ENCODE measurements at regions not wholly inside any gene's neighbourhood (a gene's known extent, or its start where the extent isn't known, plus 50 kb on each side); places are given as distances from the start of the nearest gene placed in this dataset.

DNA sequence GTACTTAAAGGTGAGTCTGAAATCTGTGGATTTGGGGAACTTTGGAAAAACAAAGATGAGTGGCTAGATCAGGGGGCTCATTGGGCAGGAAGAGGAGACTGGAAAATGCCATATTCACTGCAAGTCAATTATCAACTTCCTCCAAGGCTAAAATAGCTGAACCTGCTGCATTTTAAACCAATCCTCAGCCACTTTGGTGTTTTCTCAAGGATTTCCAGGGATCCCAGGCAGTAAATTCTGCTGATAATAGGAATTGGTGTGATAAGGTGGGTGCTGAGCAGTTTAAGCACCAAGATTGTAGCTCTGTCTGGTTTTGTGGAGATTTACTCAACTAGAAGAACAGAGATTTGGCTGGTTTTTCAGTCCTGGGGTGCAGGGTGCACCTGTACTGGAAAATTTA lies 153.9 kb upstream of the CAMK1G start:
- Histone ChIP-seq H3K27me3 (ENCODE audit: insufficient read depth) (no peaks in the 10 kb centered on the region), H3K9me2 (ENCODE audit: insufficient read depth) (peaks cover 15% of the 10 kb centered on the region; the same call in 1 of the 2 replicates), H4K20me1 (replicated peaks; ENCODE audit: insufficient read depth) (no peaks in the 10 kb centered on the region), H3F3A (replicated peaks; ENCODE audit: low read depth) (peaks cover 6% of the 10 kb centered on the region; the same call in 1 of the 2 replicates), H2AFZ (no peak overlapping the region), H3K4me3 (peak overlapping the region; percentile 44), H3K79me2 (replicated peaks; ENCODE audit: insufficient read depth) (peaks cover 16% of the 10 kb centered on the region), H3K36me3 (ENCODE audit: insufficient read depth) (no peaks in the 10 kb centered on the region), H3K4me1 (ENCODE audit: insufficient read depth) (peaks cover 63% of the 10 kb centered on the region), H3K27ac (ENCODE audit: low read depth) (no peak overlapping the region), H3K4me2 (peak overlapping the region; percentile 58)
- DNase-seq (ENCODE audit: low spot score) (no peak), ATAC-seq (no peak)
- no peaks in the 10 kb centered on the region for H3K9me3 Mint-ChIP-seq
- no peak for TF ChIP-seq POLR2AphosphoS5 (IDR thresholded peaks at IDR 0.05; ENCODE audit: low read depth)
- TF ChIP-seq ZNF114 (CRISPR knock-in tag; IDR thresholded peaks at IDR 0.05): no peak
- no peak for TF ChIP-seq JUNB (IDR thresholded peaks at IDR 0.05; ENCODE audit: unreplicated experiment)
- TF ChIP-seq, protein P1, sequence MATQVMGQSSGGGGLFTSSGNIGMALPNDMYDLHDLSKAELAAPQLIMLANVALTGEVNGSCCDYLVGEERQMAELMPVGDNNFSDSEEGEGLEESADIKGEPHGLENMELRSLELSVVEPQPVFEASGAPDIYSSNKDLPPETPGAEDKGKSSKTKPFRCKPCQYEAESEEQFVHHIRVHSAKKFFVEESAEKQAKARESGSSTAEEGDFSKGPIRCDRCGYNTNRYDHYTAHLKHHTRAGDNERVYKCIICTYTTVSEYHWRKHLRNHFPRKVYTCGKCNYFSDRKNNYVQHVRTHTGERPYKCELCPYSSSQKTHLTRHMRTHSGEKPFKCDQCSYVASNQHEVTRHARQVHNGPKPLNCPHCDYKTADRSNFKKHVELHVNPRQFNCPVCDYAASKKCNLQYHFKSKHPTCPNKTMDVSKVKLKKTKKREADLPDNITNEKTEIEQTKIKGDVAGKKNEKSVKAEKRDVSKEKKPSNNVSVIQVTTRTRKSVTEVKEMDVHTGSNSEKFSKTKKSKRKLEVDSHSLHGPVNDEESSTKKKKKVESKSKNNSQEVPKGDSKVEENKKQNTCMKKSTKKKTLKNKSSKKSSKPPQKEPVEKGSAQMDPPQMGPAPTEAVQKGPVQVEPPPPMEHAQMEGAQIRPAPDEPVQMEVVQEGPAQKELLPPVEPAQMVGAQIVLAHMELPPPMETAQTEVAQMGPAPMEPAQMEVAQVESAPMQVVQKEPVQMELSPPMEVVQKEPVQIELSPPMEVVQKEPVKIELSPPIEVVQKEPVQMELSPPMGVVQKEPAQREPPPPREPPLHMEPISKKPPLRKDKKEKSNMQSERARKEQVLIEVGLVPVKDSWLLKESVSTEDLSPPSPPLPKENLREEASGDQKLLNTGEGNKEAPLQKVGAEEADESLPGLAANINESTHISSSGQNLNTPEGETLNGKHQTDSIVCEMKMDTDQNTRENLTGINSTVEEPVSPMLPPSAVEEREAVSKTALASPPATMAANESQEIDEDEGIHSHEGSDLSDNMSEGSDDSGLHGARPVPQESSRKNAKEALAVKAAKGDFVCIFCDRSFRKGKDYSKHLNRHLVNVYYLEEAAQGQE (IDR thresholded peaks at IDR 0.05; ENCODE audit: unreplicated experiment): no peak
- TF ChIP-seq, protein P2, sequence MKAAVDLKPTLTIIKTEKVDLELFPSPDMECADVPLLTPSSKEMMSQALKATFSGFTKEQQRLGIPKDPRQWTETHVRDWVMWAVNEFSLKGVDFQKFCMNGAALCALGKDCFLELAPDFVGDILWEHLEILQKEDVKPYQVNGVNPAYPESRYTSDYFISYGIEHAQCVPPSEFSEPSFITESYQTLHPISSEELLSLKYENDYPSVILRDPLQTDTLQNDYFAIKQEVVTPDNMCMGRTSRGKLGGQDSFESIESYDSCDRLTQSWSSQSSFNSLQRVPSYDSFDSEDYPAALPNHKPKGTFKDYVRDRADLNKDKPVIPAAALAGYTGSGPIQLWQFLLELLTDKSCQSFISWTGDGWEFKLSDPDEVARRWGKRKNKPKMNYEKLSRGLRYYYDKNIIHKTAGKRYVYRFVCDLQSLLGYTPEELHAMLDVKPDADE (IDR thresholded peaks at IDR 0.05): no peak
- TF ChIP-seq CREB1 (CRISPR knock-in tag; IDR thresholded peaks at IDR 0.05; ENCODE audit: low read depth): no peak
- no peak for TF ChIP-seq EZH2phosphoT487 (IDR thresholded peaks at IDR 0.05; ENCODE audit: unreplicated experiment)
- peaks cover 84% of the 10 kb centered on the region for H3K4me1 Mint-ChIP-seq
- H3K4me3 Mint-ChIP-seq: peak overlapping the region; percentile 55
- peaks cover 26% of the 10 kb centered on the region for H3K36me3 Mint-ChIP-seq (ENCODE audit: low read depth)
- H3K27me3 Mint-ChIP-seq (ENCODE audit: insufficient read depth, low read depth, poor library complexity): peaks cover 28% of the 10 kb centered on the region
- H3K27ac Mint-ChIP-seq: peak overlapping the region; percentile 38; the same call in 1 of the 2 replicates

DNA sequence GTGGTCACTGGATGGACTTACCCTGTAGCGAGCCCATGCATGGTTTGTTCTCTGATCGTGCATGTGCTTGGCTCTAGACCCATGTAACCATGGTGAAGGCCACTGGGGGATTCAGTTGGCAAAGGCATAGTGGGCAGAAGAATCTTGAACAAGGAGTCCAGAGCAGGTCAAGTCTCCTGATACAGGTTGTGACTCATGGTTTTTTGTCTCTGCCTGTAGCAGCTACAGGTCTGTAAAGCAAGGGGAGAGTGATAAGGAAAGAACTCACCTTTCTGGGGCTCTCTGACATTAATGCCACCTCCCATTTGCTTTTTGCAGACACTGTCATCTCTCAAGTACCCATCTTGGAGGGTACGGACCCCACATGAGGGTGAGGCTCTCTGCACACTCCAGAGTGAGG lies 153.4 kb upstream of the CAMK1G start:
- peak overlapping the region; percentile 55 for H3K4me3 Mint-ChIP-seq
- peak overlapping the region; percentile 38; the same call in 1 of the 2 replicates for H3K27ac Mint-ChIP-seq
- no peaks in the 10 kb centered on the region for H4K20me1 ChIP-seq (replicated peaks; ENCODE audit: insufficient read depth)
- peaks cover 67% of the 10 kb centered on the region for H3K4me1 ChIP-seq (ENCODE audit: insufficient read depth)
- no peaks in the 10 kb centered on the region for H3K27me3 ChIP-seq (ENCODE audit: insufficient read depth)
- peaks cover 89% of the 10 kb centered on the region for H3K4me1 Mint-ChIP-seq
- H3F3A ChIP-seq (replicated peaks; ENCODE audit: low read depth): peaks cover 6% of the 10 kb centered on the region; the same call in 1 of the 2 replicates
- peaks cover 15% of the 10 kb centered on the region; the same call in 1 of the 2 replicates for H3K9me2 ChIP-seq (ENCODE audit: insufficient read depth)
- TF ChIP-seq, protein P3, sequence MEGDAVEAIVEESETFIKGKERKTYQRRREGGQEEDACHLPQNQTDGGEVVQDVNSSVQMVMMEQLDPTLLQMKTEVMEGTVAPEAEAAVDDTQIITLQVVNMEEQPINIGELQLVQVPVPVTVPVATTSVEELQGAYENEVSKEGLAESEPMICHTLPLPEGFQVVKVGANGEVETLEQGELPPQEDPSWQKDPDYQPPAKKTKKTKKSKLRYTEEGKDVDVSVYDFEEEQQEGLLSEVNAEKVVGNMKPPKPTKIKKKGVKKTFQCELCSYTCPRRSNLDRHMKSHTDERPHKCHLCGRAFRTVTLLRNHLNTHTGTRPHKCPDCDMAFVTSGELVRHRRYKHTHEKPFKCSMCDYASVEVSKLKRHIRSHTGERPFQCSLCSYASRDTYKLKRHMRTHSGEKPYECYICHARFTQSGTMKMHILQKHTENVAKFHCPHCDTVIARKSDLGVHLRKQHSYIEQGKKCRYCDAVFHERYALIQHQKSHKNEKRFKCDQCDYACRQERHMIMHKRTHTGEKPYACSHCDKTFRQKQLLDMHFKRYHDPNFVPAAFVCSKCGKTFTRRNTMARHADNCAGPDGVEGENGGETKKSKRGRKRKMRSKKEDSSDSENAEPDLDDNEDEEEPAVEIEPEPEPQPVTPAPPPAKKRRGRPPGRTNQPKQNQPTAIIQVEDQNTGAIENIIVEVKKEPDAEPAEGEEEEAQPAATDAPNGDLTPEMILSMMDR (conservative IDR thresholded peaks at IDR 0.05; ENCODE audit: low read depth in 2 of 2): no peak
- TF ChIP-seq EZH2 (IDR thresholded peaks at IDR 0.05; ENCODE audit: low read depth, unreplicated experiment) (no peak), JUNB (IDR thresholded peaks at IDR 0.05; ENCODE audit: unreplicated experiment) (no peak)
- TF ChIP-seq, protein P1 (IDR thresholded peaks at IDR 0.05; ENCODE audit: unreplicated experiment): no peak
- no peaks in the 10 kb centered on the region for H3K36me3 ChIP-seq (ENCODE audit: insufficient read depth)
- H3K27me3 Mint-ChIP-seq (ENCODE audit: insufficient read depth, low read depth, poor library complexity): peaks cover 27% of the 10 kb centered on the region
- H3K4me3 ChIP-seq: peak overlapping the region; percentile 44
- DNase-seq (ENCODE audit: low spot score) (no peak), ATAC-seq (no peak)
- peaks cover 16% of the 10 kb centered on the region for H3K79me2 ChIP-seq (replicated peaks; ENCODE audit: insufficient read depth)
- H2AFZ ChIP-seq: no peak overlapping the region
- peaks cover 26% of the 10 kb centered on the region for H3K36me3 Mint-ChIP-seq (ENCODE audit: low read depth)
- H3K27ac ChIP-seq (ENCODE audit: low read depth): no peak overlapping the region; the same call in 1 of the 2 replicates
- no peaks in the 10 kb centered on the region for H3K9me3 Mint-ChIP-seq
- peak overlapping the region; percentile 58 for H3K4me2 ChIP-seq

Data from GM23338 (cell line).